Stimulated activated CD8-positive, alpha-beta memory T cell treated with anti-CD3 and anti-CD28 coated beads, Interleukin-12 subunit alpha, Interleukin-12 subunit beta, amount 100 ng/mL, for 1 hour (primary cell): ENCODE measurements at regions not wholly inside any gene's neighbourhood (a gene's known extent, or its start where the extent isn't known, plus 50 kb on each side); places are given as distances from the start of the nearest gene placed in this dataset.
"Not testable (repeated sequence)": the region's sequence is repeated elsewhere in the genome, so short reads cannot be mapped to it uniquely, and the experiment has no call there.

Experiments
- DNase-seq: peaks from one replicate; pipeline ENCODE4 v3.0.0-alpha.2; 2020; ENCODE audit warnings: low read depth

GRCh38 chr2:37570773-37571586, 100.5 kb downstream of the CDC42EP3 start:
- no peak for DNase-seq

- no peak for DNase-seq
These were observed 99.8 kb downstream of the CDC42EP3 start for GRCh38 chr2:37571587-37572136.

- no peak for DNase-seq
These were observed 97.7 kb downstream of the CDC42EP3 start for GRCh38 chr2:37573451-37574388.

- DNase-seq = no peak
These were observed 95.7 kb downstream of the CDC42EP3 start for GRCh38 chr2:37575780-37576179.

GRCh38 chr2:37576194-37576593, 95.2 kb downstream of the CDC42EP3 start:
- not testable (repeated sequence) for DNase-seq

- no peak for DNase-seq
These were observed 94.6 kb downstream of the CDC42EP3 start for GRCh38 chr2:37576831-37577230.

GRCh38 chr2:37579192-37579713, 92.2 kb downstream of the CDC42EP3 start:
- DNase-seq = no peak

GRCh38 chr2:37579949-37580348, 91.5 kb downstream of the CDC42EP3 start:
- DNase-seq = not testable (repeated sequence)

GRCh38 chr2:37581433-37581832, 90.0 kb downstream of the CDC42EP3 start:
- DNase-seq = no peak

- DNase-seq = no peak
These were observed 88.8 kb downstream of the CDC42EP3 start for GRCh38 chr2:37582481-37583220.

- no peak for DNase-seq
These were observed 88.0 kb downstream of the CDC42EP3 start for GRCh38 chr2:37583402-37583801.

GRCh38 chr2:37583867-37584266, 87.6 kb downstream of the CDC42EP3 start:
- DNase-seq = no peak

- no peak for DNase-seq
These were observed 86.0 kb downstream of the CDC42EP3 start for GRCh38 chr2:37585295-37585908.

GRCh38 chr2:37585982-37586621, 85.3 kb downstream of the CDC42EP3 start:
- peak; percentile 59 for DNase-seq

- no peak for DNase-seq
These were observed 84.7 kb downstream of the CDC42EP3 start for GRCh38 chr2:37586663-37587317.

- no peak for DNase-seq
These were observed 83.6 kb downstream of the CDC42EP3 start for GRCh38 chr2:37587817-37588216.

GRCh38 chr2:37588316-37588777, 83.1 kb downstream of the CDC42EP3 start:
- no peak for DNase-seq

GRCh38 chr2:37589298-37589697, 82.1 kb downstream of the CDC42EP3 start:
- no peak for DNase-seq

- no peak for DNase-seq
These were observed 81.3 kb downstream of the CDC42EP3 start for GRCh38 chr2:37590119-37590571.
